Ishikawa (cell line): ENCODE measurements at regions not wholly inside any gene's neighbourhood (a gene's known extent, or its start where the extent isn't known, plus 50 kb on each side); places are given as distances from the start of the nearest gene placed in this dataset.

Source experiments
- CEBPB ChIP-seq: IDR thresholded peaks from 2 replicates; pipeline ENCODE4 v1.6.1; 2012
- CREB1 ChIP-seq: IDR thresholded peaks from 2 replicates; pipeline ENCODE4 v1.6.1; 2012; ENCODE audit warnings: low read depth
- EGR1 ChIP-seq: IDR thresholded peaks from 2 replicates; pipeline ENCODE4 v1.6.1; 2012
- EP300 ChIP-seq: IDR thresholded peaks from 2 replicates; pipeline ENCODE4 v1.6.1; 2012; ENCODE audit warnings: borderline replicate concordance
- NFIC ChIP-seq: IDR thresholded peaks from 2 replicates; pipeline ENCODE4 v1.6.1; 2012
- RAD21 ChIP-seq: IDR thresholded peaks from 2 replicates; pipeline ENCODE4 v1.6.1; 2012; ENCODE audit warnings: low read depth
- TAF1 ChIP-seq: IDR thresholded peaks from 2 replicates; pipeline ENCODE4 v1.6.1; 2012; ENCODE audit warnings: low read depth, mild to moderate bottlenecking
- TEAD4 ChIP-seq: IDR thresholded peaks from 2 replicates; pipeline ENCODE4 v1.6.1; 2012
- YY1 ChIP-seq: IDR thresholded peaks from 2 replicates; pipeline ENCODE4 v1.6.1; 2012; ENCODE audit warnings: low read depth
- TF ChIP-seq, protein P1 (sequence below): IDR thresholded peaks from 2 replicates; pipeline ENCODE4 v1.6.1; 2012
- TF ChIP-seq, protein P2 (sequence below): IDR thresholded peaks from 2 replicates; pipeline ENCODE4 v1.6.1; 2012; ENCODE audit warnings: low read depth, mild to moderate bottlenecking
- TF ChIP-seq, protein P3 (sequence below): IDR thresholded peaks from 2 replicates; pipeline ENCODE4 v1.6.1; 2012

DNA sequence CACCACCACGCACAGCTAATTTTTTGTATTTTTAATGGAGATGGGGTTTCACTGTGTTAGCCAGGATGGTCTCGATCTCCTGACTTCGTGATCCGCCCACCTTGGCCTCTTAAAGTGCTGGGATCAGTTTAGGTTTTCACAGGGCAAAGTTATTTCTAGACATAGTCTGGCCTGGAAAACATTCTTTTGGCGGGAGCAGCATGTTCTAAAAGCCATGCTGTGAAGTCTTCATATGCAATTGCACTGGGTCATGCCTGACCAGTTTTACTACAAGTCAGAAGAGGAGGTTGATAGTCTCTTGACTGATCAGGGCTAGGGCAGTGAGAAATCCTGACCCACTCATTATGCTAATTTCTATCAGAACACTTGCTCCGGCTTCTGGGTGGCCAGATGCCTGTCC lies 131.6 kb upstream of the POU3F1 start:
- TF ChIP-seq CREB1 (no peak), RAD21 (no peak), EP300 (no peak), EGR1 (no peak), TEAD4 (no peak), CEBPB (no peak), NFIC (no peak), YY1 (no peak), TAF1 (no peak)
- TF ChIP-seq, protein P1, sequence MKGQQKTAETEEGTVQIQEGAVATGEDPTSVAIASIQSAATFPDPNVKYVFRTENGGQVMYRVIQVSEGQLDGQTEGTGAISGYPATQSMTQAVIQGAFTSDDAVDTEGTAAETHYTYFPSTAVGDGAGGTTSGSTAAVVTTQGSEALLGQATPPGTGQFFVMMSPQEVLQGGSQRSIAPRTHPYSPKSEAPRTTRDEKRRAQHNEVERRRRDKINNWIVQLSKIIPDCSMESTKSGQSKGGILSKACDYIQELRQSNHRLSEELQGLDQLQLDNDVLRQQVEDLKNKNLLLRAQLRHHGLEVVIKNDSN = no peak
- TF ChIP-seq, protein P2, sequence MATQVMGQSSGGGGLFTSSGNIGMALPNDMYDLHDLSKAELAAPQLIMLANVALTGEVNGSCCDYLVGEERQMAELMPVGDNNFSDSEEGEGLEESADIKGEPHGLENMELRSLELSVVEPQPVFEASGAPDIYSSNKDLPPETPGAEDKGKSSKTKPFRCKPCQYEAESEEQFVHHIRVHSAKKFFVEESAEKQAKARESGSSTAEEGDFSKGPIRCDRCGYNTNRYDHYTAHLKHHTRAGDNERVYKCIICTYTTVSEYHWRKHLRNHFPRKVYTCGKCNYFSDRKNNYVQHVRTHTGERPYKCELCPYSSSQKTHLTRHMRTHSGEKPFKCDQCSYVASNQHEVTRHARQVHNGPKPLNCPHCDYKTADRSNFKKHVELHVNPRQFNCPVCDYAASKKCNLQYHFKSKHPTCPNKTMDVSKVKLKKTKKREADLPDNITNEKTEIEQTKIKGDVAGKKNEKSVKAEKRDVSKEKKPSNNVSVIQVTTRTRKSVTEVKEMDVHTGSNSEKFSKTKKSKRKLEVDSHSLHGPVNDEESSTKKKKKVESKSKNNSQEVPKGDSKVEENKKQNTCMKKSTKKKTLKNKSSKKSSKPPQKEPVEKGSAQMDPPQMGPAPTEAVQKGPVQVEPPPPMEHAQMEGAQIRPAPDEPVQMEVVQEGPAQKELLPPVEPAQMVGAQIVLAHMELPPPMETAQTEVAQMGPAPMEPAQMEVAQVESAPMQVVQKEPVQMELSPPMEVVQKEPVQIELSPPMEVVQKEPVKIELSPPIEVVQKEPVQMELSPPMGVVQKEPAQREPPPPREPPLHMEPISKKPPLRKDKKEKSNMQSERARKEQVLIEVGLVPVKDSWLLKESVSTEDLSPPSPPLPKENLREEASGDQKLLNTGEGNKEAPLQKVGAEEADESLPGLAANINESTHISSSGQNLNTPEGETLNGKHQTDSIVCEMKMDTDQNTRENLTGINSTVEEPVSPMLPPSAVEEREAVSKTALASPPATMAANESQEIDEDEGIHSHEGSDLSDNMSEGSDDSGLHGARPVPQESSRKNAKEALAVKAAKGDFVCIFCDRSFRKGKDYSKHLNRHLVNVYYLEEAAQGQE = no peak
- TF ChIP-seq, protein P3, sequence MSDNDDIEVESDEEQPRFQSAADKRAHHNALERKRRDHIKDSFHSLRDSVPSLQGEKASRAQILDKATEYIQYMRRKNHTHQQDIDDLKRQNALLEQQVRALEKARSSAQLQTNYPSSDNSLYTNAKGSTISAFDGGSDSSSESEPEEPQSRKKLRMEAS = 0 out of 2 replicates have a peak, but pooled peaks have one; percentile 29
